ENCODE measurements at regions not wholly inside any gene's neighbourhood (a gene's known extent, or its start where the extent isn't known, plus 50 kb on each side); places are given as distances from the start of the nearest gene placed in this dataset.

DNA sequence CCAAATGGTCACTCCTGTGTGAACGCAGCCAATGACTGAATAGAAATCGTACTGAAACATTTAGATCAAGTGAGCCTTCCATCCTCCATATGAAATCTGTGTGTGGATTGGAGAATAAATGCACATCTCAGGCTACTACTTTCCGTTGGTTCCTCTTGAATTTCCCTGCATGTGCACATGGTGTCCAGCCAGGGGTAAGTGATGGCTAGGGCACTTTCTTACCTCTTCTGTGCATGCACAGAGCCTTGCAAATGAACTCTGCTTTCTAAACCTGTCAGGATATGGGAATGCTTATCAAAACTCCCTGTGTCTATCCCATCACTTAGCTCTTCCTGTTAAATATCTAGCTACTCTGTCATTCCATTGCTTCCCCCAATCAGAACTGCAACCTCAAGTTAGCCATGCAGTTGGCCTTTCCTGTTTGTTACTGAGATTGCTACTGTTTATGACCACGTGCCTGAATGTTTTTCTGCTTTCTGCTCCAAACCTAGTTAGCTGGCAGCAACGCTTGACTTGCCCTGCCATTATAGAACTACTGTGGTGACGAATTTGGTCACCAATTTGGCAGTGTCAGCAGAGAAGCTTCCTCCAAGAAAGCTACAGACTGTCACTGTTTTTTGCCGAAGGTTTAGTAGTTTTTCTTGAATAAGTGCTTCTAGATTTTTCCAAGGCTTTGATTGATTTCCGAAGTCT is 661.6 kb downstream of the LRRC70 start:
- no peak overlapping the region for H3K4me3 ChIP-seq
- 76% methylated on average over 8 of the region's 8 CpGs for WGBS
- H3K4me1 ChIP-seq: no peaks in the 10 kb centered on the region
- no peak for TF ChIP-seq POLR2A (IDR thresholded peaks at IDR 0.05)
- no peak for TF ChIP-seq POLR2AphosphoS5 (IDR thresholded peaks at IDR 0.05)
- TF ChIP-seq, protein P1, sequence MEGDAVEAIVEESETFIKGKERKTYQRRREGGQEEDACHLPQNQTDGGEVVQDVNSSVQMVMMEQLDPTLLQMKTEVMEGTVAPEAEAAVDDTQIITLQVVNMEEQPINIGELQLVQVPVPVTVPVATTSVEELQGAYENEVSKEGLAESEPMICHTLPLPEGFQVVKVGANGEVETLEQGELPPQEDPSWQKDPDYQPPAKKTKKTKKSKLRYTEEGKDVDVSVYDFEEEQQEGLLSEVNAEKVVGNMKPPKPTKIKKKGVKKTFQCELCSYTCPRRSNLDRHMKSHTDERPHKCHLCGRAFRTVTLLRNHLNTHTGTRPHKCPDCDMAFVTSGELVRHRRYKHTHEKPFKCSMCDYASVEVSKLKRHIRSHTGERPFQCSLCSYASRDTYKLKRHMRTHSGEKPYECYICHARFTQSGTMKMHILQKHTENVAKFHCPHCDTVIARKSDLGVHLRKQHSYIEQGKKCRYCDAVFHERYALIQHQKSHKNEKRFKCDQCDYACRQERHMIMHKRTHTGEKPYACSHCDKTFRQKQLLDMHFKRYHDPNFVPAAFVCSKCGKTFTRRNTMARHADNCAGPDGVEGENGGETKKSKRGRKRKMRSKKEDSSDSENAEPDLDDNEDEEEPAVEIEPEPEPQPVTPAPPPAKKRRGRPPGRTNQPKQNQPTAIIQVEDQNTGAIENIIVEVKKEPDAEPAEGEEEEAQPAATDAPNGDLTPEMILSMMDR (IDR thresholded peaks at IDR 0.05): no peak
- no peak for TF ChIP-seq EP300 (IDR thresholded peaks at IDR 0.05)
- no peak overlapping the region for H3K27ac ChIP-seq
- DNase-seq (ENCODE audit: low spot score in 2 of 2): no peak
- no peaks in the 10 kb centered on the region for H3K36me3 ChIP-seq
- no peaks in the 10 kb centered on the region for H3K9me3 ChIP-seq
- no peaks in the 10 kb centered on the region for H3K27me3 ChIP-seq

DNA sequence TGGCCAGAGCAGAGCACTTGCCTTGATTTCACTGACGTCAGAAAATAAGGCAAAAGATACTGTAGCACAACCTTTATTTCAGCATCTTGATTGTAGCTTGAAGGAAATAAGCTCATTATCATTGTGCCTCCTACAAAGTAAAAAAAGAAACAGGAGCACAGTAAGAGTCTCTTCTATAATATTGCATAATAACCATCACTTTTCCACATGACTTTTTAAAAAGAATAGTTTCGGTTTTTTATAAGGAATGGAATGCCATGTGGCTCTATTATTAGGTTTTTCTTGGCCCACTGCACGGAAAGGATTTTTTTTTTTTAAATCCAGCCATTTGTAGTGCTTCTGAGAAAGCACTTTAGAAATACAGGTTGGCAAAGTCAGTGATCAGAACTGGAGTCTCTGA is 655.3 kb downstream of the LRRC70 start:
- no peaks in the 10 kb centered on the region for H3K27me3 ChIP-seq

DNA sequence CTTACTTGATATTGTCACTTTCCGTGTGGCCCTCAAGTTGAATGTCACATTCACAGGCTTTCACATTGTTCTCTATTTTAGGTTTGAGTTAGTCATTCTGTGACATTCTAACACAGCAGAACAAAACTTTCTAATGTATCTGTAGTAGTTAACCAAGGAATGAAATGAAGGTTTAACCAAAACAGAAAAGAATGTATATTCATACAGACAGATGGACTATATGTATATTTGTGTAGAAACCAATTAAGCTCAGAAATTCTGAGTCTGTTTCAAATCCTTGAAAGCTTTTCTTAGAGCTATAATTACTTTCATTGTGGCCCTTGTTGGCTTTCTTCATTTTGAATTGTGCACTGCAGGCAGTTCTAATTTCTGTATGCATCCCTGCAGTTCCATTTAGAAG is 654.7 kb downstream of the LRRC70 start:
- no peaks in the 10 kb centered on the region for H3K27me3 ChIP-seq
- H3K9me3 ChIP-seq: no peaks in the 10 kb centered on the region
- DNase-seq (ENCODE audit: low spot score in 2 of 2): no peak
- H3K27ac ChIP-seq: no peak overlapping the region
- H3K4me3 ChIP-seq: no peak overlapping the region
- no peaks in the 10 kb centered on the region for H3K4me1 ChIP-seq
- WGBS: 76% methylated on average over 1 of the region's 1 CpG
- no peaks in the 10 kb centered on the region for H3K36me3 ChIP-seq
- TF ChIP-seq POLR2AphosphoS5 (IDR thresholded peaks at IDR 0.05) (no peak), EP300 (IDR thresholded peaks at IDR 0.05) (no peak), POLR2A (IDR thresholded peaks at IDR 0.05) (no peak)
- TF ChIP-seq, protein P1 (IDR thresholded peaks at IDR 0.05): no peak

More for the DNA sequence above, 655.3 kb downstream of the LRRC70 start:
- Histone ChIP-seq H3K4me1 (no peaks in the 10 kb centered on the region), H3K27ac (no peak overlapping the region), H3K4me3 (no peak overlapping the region), H3K9me3 (no peaks in the 10 kb centered on the region), H3K36me3 (no peaks in the 10 kb centered on the region)
- TF ChIP-seq POLR2A (IDR thresholded peaks at IDR 0.05): no peak
- TF ChIP-seq EP300 (IDR thresholded peaks at IDR 0.05): no peak
- TF ChIP-seq POLR2AphosphoS5 (IDR thresholded peaks at IDR 0.05): no peak
- TF ChIP-seq, protein P1 (IDR thresholded peaks at IDR 0.05): no peak
- WGBS: 41% methylated on average over 3 of the region's 3 CpGs
- no peak for DNase-seq (ENCODE audit: low spot score in 2 of 2)

DNA sequence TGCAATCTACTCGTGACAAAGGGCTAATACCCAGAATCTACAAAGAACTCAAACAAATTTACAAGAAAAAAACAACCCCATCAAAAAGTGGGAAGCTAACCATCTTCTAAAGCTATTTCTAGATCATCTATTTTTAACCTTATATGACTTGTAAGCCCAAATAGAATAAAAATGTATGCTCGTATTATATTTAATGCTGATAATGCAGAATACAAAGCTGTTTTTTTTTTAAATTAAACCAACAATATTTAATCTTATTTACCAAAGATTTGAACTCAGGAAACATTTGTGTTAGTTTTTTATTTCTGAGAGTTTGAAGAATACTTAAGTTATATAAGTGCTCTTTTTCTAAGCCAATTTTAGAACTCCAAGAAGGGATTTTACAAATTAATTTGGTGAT is 652.1 kb downstream of the LRRC70 start:
- no peaks in the 10 kb centered on the region for H3K27me3 ChIP-seq
- no peak overlapping the region for H3K27ac ChIP-seq
- H3K9me3 ChIP-seq: no peaks in the 10 kb centered on the region
- DNase-seq (ENCODE audit: low spot score in 2 of 2): no peak
- 82% methylated on average over 2 of the region's 2 CpGs for WGBS
- no peaks in the 10 kb centered on the region for H3K4me1 ChIP-seq
- H3K36me3 ChIP-seq: no peaks in the 10 kb centered on the region
- TF ChIP-seq POLR2A (IDR thresholded peaks at IDR 0.05): no peak
- TF ChIP-seq, protein P1 (IDR thresholded peaks at IDR 0.05): no peak
- no peak for TF ChIP-seq EP300 (IDR thresholded peaks at IDR 0.05)
- no peak for TF ChIP-seq POLR2AphosphoS5 (IDR thresholded peaks at IDR 0.05)
- H3K4me3 ChIP-seq: no peak overlapping the region

DNA sequence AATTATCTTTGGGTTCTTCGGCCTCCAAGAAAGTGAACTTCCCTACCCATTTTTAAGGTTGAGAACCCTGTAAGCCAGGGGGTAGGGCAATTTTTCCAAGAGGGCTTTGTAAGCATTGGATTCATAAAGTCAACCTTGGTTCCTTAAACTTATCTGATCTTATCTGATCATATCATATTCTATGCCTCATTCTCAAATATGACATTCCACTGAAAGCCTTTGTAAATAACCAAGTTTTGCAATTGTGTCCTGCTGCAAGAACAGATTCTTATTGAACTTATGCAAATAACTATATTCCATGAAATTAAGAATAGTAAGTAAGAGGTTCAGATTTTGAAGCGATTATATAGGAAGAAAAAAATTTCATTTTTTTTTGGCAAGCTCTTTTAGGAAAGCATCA is 649.5 kb downstream of the LRRC70 start:
- H3K9me3 ChIP-seq: no peaks in the 10 kb centered on the region
- H3K27ac ChIP-seq: no peak overlapping the region
- no peak overlapping the region for H3K4me3 ChIP-seq
- no peaks in the 10 kb centered on the region for H3K36me3 ChIP-seq
- DNase-seq (ENCODE audit: low spot score in 2 of 2): no peak
- no peak for TF ChIP-seq POLR2A (IDR thresholded peaks at IDR 0.05)
- TF ChIP-seq, protein P1 (IDR thresholded peaks at IDR 0.05): no peak
- TF ChIP-seq EP300 (IDR thresholded peaks at IDR 0.05): no peak
- no peak for TF ChIP-seq POLR2AphosphoS5 (IDR thresholded peaks at IDR 0.05)
- WGBS: 86% methylated on average over 2 of the region's 2 CpGs
- no peaks in the 10 kb centered on the region for H3K27me3 ChIP-seq
- no peaks in the 10 kb centered on the region for H3K4me1 ChIP-seq

Data from suprapubic skin (tissue), 4 donors.